Astrocyte (in vitro differentiated cells and primary cell): ENCODE measurements at regions not wholly inside any gene's neighbourhood (a gene's known extent, or its start where the extent isn't known, plus 50 kb on each side); places are given as distances from the start of the nearest gene placed in this dataset.
"Not testable (repeated sequence)": the region's sequence is repeated elsewhere in the genome, so short reads cannot be mapped to it uniquely, and the experiment has no call there.

Experiments
- DNase-seq: peaks from one replicate; pipeline ENCODE4 v3.0.0-alpha.2; 2010; ENCODE audit warnings: low read depth
- FAIRE-seq: peaks from 2 replicates; lab custom pipeline; 2011; peaks lifted over from hg19 to GRCh38; lab: Jason Lieb, UNC
- H2AFZ ChIP-seq: 2 replicates; pipeline ENCODE4 v1.6.0; 2012; ENCODE audit warnings: low read depth, low read length, inconsistent platforms
- H3K27ac ChIP-seq: 2 replicates; pipeline ENCODE4 v1.5.1; 2011; ENCODE audit warnings: low read depth, low read length, inconsistent platforms
- H3K27me3 ChIP-seq: 2 replicates; pipeline ENCODE4 v1.6.0; 2011; ENCODE audit warnings: low read length, inconsistent platforms; ENCODE audit not compliant: insufficient read depth
- H3K36me3 ChIP-seq: 2 replicates; pipeline ENCODE4 v1.5.1; 2011; ENCODE audit warnings: low read length, inconsistent platforms; ENCODE audit not compliant: insufficient read depth
- H3K4me1 ChIP-seq: 2 replicates; pipeline ENCODE4 v1.5.1; 2011; ENCODE audit warnings: low read length, inconsistent platforms; ENCODE audit not compliant: insufficient read depth
- H3K4me2 ChIP-seq: 2 replicates; pipeline ENCODE4 v1.6.0; 2012; ENCODE audit warnings: low read length, inconsistent platforms
- H3K4me3 ChIP-seq: 2 replicates; pipeline ENCODE4 v1.5.1; 2011; ENCODE audit warnings: low read depth, mild to moderate bottlenecking, low read length, inconsistent platforms; ENCODE audit not compliant: insufficient read depth
- H3K79me2 ChIP-seq: 2 replicates; pipeline ENCODE4 v1.6.0; 2012; ENCODE audit warnings: mild to moderate bottlenecking, low read length, inconsistent platforms; ENCODE audit not compliant: insufficient read depth
- H3K9ac ChIP-seq: 2 replicates; pipeline ENCODE4 v1.6.0; 2012; ENCODE audit warnings: mild to moderate bottlenecking, low read length, inconsistent platforms
- H3K9me3 ChIP-seq: 2 replicates; pipeline ENCODE4 v1.5.1; 2012; ENCODE audit warnings: low read depth, mild to moderate bottlenecking, low read length, inconsistent platforms; ENCODE audit not compliant: insufficient read depth
- H4K20me1 ChIP-seq: 2 replicates; pipeline ENCODE4 v1.6.0; 2012; ENCODE audit warnings: low read length, inconsistent platforms; ENCODE audit not compliant: insufficient read depth
- H3K27ac Mint-ChIP-seq: one replicate; pipeline ENCODE4 v1.8.0; 2021; ENCODE audit warnings: mild to moderate bottlenecking, mixed read lengths; ENCODE audit not compliant: unreplicated experiment
- H3K27me3 Mint-ChIP-seq: one replicate; pipeline ENCODE4 v1.8.0; 2021; ENCODE audit warnings: low read depth, mixed read lengths; ENCODE audit not compliant: unreplicated experiment
- H3K36me3 Mint-ChIP-seq: one replicate; pipeline ENCODE4 v1.8.0; 2021; ENCODE audit warnings: low read depth, mixed read lengths; ENCODE audit not compliant: unreplicated experiment
- H3K4me1 Mint-ChIP-seq: one replicate; pipeline ENCODE4 v1.8.0; 2021; ENCODE audit warnings: low read depth, mixed read lengths; ENCODE audit not compliant: unreplicated experiment
- H3K4me3 Mint-ChIP-seq: one replicate; pipeline ENCODE4 v1.8.0; 2021; ENCODE audit warnings: mild to moderate bottlenecking, moderate library complexity, mixed read lengths; ENCODE audit not compliant: unreplicated experiment
- H3K9me3 Mint-ChIP-seq: one replicate; pipeline ENCODE4 v1.8.0; 2021; ENCODE audit warnings: mild to moderate bottlenecking, mixed read lengths; ENCODE audit not compliant: unreplicated experiment
- CTCF ChIP-seq: IDR thresholded peaks from 2 replicates; pipeline ENCODE4 v1.5.1; 2011; ENCODE audit warnings: low read depth, mild to moderate bottlenecking, inconsistent platforms, low read length, moderate library complexity; ENCODE audit not compliant: insufficient read depth
- EZH2 ChIP-seq: IDR thresholded peaks from 2 replicates; pipeline ENCODE4 v1.6.1; 2012; ENCODE audit warnings: mild to moderate bottlenecking, low read length, inconsistent platforms; ENCODE audit not compliant: insufficient read depth

GRCh38 chr3:102038477-102039142 is 189.3 kb downstream of the NFKBIZ start:
- no peak overlapping the region for H3K27ac Mint-ChIP-seq
- Histone ChIP-seq H3K9ac (no peak overlapping the region), H3K4me1 (no peaks in the 10 kb centered on the region), H3K4me2 (no peak overlapping the region), H3K36me3 (no peaks in the 10 kb centered on the region), H3K27ac (no peak overlapping the region), H3K27me3 (no peaks in the 10 kb centered on the region), H2AFZ (no peak overlapping the region), H3K4me3 (no peak overlapping the region), H3K79me2 (no peaks in the 10 kb centered on the region), H4K20me1 (no peaks in the 10 kb centered on the region), H3K9me3 (no peaks in the 10 kb centered on the region)
- no peak for DNase-seq
- no peaks in the 10 kb centered on the region for H3K36me3 Mint-ChIP-seq
- H3K9me3 Mint-ChIP-seq: peaks cover 14% of the 10 kb centered on the region
- H3K27me3 Mint-ChIP-seq: no peaks in the 10 kb centered on the region
- no peaks in the 10 kb centered on the region for H3K4me1 Mint-ChIP-seq
- no peak for FAIRE-seq
- no peak overlapping the region for H3K4me3 Mint-ChIP-seq
- no peak for TF ChIP-seq EZH2
- no peak for TF ChIP-seq CTCF

- H3K27ac ChIP-seq, H3K4me1 ChIP-seq, H3K27me3 ChIP-seq, H4K20me1 ChIP-seq, H3K4me2 ChIP-seq, H3K36me3 ChIP-seq, FAIRE-seq, H3K4me1 Mint-ChIP-seq, H3K9me3 ChIP-seq, H3K79me2 ChIP-seq, H3K36me3 Mint-ChIP-seq, DNase-seq, H3K27ac Mint-ChIP-seq, H2AFZ ChIP-seq, H3K9ac ChIP-seq, H3K4me3 Mint-ChIP-seq, H3K27me3 Mint-ChIP-seq, H3K4me3 ChIP-seq: not testable (repeated sequence)
- peaks cover 14% of the 10 kb centered on the region for H3K9me3 Mint-ChIP-seq
These were observed 190.8 kb downstream of the NFKBIZ start for GRCh38 chr3:102040144-102040543.

GRCh38 chr3:102053375-102053989 is 204.2 kb downstream of the NFKBIZ start:
- Histone ChIP-seq H3K4me2 (peak overlapping the region; percentile 13), H3K9ac (no peak overlapping the region), H2AFZ (peak overlapping the region; percentile 6), H3K27me3 (no peaks in the 10 kb centered on the region), H3K4me3 (no peak overlapping the region), H3K79me2 (no peaks in the 10 kb centered on the region), H3K36me3 (no peaks in the 10 kb centered on the region), H3K27ac (peak overlapping the region; percentile 7), H4K20me1 (no peaks in the 10 kb centered on the region), H3K4me1 (peaks cover 3% of the 10 kb centered on the region), H3K9me3 (no peaks in the 10 kb centered on the region)
- Mint-ChIP-seq H3K4me1 (peaks cover 4% of the 10 kb centered on the region), H3K4me3 (no peak overlapping the region), H3K36me3 (peaks cover 3% of the 10 kb centered on the region), H3K9me3 (peaks cover 17% of the 10 kb centered on the region), H3K27me3 (no peaks in the 10 kb centered on the region), H3K27ac (no peak overlapping the region)
- FAIRE-seq: no peak
- peak; percentile 80 for DNase-seq
- TF ChIP-seq EZH2: no peak
